Neutrophil (primary cell): ENCODE measurements at regions not wholly inside any gene's neighbourhood (a gene's known extent, or its start where the extent isn't known, plus 50 kb on each side); places are given as distances from the start of the nearest gene placed in this dataset.
"Not testable (repeated sequence)": the region's sequence is repeated elsewhere in the genome, so short reads cannot be mapped to it uniquely, and the experiment has no call there.

ENCODE experiments used
- H3K27ac ChIP-seq: fragments of 200-600 bp; sonication (generic); 2 replicates; pipeline ENCODE4 v1.5.1; 2016; ENCODE audit warnings: mild to moderate bottlenecking, moderate library complexity
- H3K27me3 ChIP-seq: fragments of 200-600 bp; sonication (generic); 2 replicates; pipeline ENCODE4 v1.6.0; 2016; ENCODE audit warnings: mild to moderate bottlenecking
- H3K36me3 ChIP-seq: fragments of 200-600 bp; sonication (generic); 2 replicates; pipeline ENCODE4 v1.5.1; 2017
- H3K4me1 ChIP-seq, 2 experiments: fragments of 200-600 bp in 1 of 2; sonication (generic) in 1 of 2; 1 replicate in 1 of 2; 2 replicates in 1 of 2; pipeline versions ENCODE4 v1.5.1 to v1.6.1; 2013 to 2016; ENCODE audit warnings: low read depth in 1 of 2, low read length in 1 of 2, mild to moderate bottlenecking in 1 of 2, moderate library complexity in 1 of 2; ENCODE audit not compliant: control insufficient read depth in 1 of 2, insufficient read depth in 1 of 2
- H3K4me3 ChIP-seq, 2 experiments: fragments of 200-600 bp in 1 of 2; sonication (generic) in 1 of 2; 1 replicate in 1 of 2; 2 replicates in 1 of 2; pipeline ENCODE4 v1.5.1; 2013 to 2016; ENCODE audit warnings: low read depth in 1 of 2, low read length in 1 of 2, mild to moderate bottlenecking in 1 of 2, moderate library complexity in 1 of 2
- H3K9me3 ChIP-seq: fragments of 200-600 bp; sonication (generic); 2 replicates; pipeline ENCODE4 v1.5.1; 2016
- TF ChIP-seq, protein P1 (sequence below): fragments of 200-600 bp; sonication (generic); IDR thresholded peaks from 2 replicates; pipeline ENCODE4 v1.5.1; 2016; ENCODE audit warnings: antibody characterized with exemption

GRCh38 chr15:79615754-79616153 lies 183.6 kb downstream of the MINAR1 start:
- Histone ChIP-seq H3K27ac (no peak overlapping the region), H3K27me3 (peaks cover 54% of the 10 kb centered on the region), H3K4me3 (no peak overlapping the region), H3K36me3 (no peaks in the 10 kb centered on the region), H3K9me3 (no peaks in the 10 kb centered on the region), H3K4me1 (no peaks in the 10 kb centered on the region)
- TF ChIP-seq, protein P1, sequence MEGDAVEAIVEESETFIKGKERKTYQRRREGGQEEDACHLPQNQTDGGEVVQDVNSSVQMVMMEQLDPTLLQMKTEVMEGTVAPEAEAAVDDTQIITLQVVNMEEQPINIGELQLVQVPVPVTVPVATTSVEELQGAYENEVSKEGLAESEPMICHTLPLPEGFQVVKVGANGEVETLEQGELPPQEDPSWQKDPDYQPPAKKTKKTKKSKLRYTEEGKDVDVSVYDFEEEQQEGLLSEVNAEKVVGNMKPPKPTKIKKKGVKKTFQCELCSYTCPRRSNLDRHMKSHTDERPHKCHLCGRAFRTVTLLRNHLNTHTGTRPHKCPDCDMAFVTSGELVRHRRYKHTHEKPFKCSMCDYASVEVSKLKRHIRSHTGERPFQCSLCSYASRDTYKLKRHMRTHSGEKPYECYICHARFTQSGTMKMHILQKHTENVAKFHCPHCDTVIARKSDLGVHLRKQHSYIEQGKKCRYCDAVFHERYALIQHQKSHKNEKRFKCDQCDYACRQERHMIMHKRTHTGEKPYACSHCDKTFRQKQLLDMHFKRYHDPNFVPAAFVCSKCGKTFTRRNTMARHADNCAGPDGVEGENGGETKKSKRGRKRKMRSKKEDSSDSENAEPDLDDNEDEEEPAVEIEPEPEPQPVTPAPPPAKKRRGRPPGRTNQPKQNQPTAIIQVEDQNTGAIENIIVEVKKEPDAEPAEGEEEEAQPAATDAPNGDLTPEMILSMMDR: no peak

GRCh38 chr15:79617071-79617470 lies 184.9 kb downstream of the MINAR1 start:
- Histone ChIP-seq H3K4me3 (no peak overlapping the region), H3K27ac (no peak overlapping the region), H3K27me3 (peaks cover 66% of the 10 kb centered on the region), H3K4me1 (no peaks in the 10 kb centered on the region), H3K36me3 (no peaks in the 10 kb centered on the region), H3K9me3 (no peaks in the 10 kb centered on the region)
- TF ChIP-seq, protein P1: no peak

- Histone ChIP-seq H3K36me3 (no peaks in the 10 kb centered on the region), H3K4me3 (no peak overlapping the region), H3K4me1 (no peaks in the 10 kb centered on the region), H3K9me3 (no peaks in the 10 kb centered on the region), H3K27ac (no peak overlapping the region), H3K27me3 (peaks cover 61% of the 10 kb centered on the region)
- TF ChIP-seq, protein P1: no peak
Observed at GRCh38 chr15:79620112-79620857, 188.1 kb downstream of the MINAR1 start.

- not testable (repeated sequence) for H3K27ac ChIP-seq, H3K4me3 ChIP-seq, H3K4me1 ChIP-seq, H3K9me3 ChIP-seq, H3K36me3 ChIP-seq
- H3K27me3 ChIP-seq: peaks cover 65% of the 10 kb centered on the region
Observed at GRCh38 chr15:79621805-79622204, 189.7 kb downstream of the MINAR1 start.

DNA sequence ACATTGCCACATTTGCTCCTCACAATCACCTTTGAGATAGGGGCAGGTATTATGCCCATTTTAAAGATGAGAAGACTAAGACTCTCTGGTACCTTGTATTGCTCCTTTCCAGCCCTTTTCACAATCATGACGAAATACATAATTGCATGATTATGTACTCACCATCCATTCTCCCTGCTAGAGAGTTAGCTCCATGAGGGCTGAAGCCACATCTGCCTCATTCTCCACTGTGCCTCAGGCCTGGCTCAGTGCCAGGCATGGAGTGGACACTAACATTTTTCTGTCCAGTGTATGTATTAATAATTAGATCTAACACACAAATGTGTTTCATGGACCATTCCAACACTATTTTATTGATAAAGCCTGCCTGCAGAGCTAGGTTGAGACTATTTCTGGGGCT lies 191.4 kb downstream of the MINAR1 start:
- H3K27ac ChIP-seq: no peak overlapping the region
- peaks cover 76% of the 10 kb centered on the region for H3K27me3 ChIP-seq
- no peaks in the 10 kb centered on the region for H3K9me3 ChIP-seq
- H3K36me3 ChIP-seq: no peaks in the 10 kb centered on the region
- H3K4me1 ChIP-seq: no peaks in the 10 kb centered on the region
- no peak overlapping the region for H3K4me3 ChIP-seq
- TF ChIP-seq, protein P1: no peak

DNA sequence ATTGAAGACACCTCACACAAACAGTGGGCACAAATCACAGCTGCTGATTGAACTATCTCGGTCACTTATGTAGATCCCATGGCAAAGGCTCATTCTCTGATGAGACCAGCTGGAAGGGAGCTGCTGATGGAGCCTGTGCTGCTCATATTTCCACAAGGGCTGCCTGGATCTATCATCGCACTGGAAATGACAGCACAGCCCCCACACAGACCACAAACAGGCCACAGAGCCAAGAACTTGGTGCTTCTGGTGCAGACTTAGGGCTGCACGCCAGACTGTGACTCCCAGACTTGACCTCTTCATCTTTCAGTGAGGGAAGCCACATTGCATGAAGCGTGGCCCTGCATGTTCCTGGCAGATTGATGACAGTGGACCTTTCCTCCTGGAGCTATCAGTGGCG lies 197.6 kb downstream of the MINAR1 start:
- H3K27ac ChIP-seq: no peak overlapping the region
- no peak overlapping the region for H3K4me3 ChIP-seq
- H3K9me3 ChIP-seq: no peaks in the 10 kb centered on the region
- H3K36me3 ChIP-seq: no peaks in the 10 kb centered on the region
- H3K27me3 ChIP-seq: peaks cover 42% of the 10 kb centered on the region
- H3K4me1 ChIP-seq: no peaks in the 10 kb centered on the region
- TF ChIP-seq, protein P1: no peak
